ENCODE measurements at regions not wholly inside any gene's neighbourhood (a gene's known extent, or its start where the extent isn't known, plus 50 kb on each side); places are given as distances from the start of the nearest gene placed in this dataset.
A peak's percentile ranks its signal among the peaks of the same experiment; 100 is the strongest.

GRCh38 chr16:64450177-64450576 is 671.7 kb downstream of the CDH11 start:
- H3K36me3 ChIP-seq: no peaks in the 10 kb centered on the region
- H3K27ac ChIP-seq: no peak overlapping the region
- no peak for TF ChIP-seq POLR2A (IDR thresholded peaks at IDR 0.05)
- no peak for TF ChIP-seq CTCF (IDR thresholded peaks at IDR 0.05)
- DNase-seq: no peak
- no peaks in the 10 kb centered on the region for H3K4me1 ChIP-seq
- no peak overlapping the region for H3K4me3 ChIP-seq
- H3K27me3 ChIP-seq: no peaks in the 10 kb centered on the region
- no peaks in the 10 kb centered on the region for H3K9me3 ChIP-seq

- Histone ChIP-seq H3K4me1 (no peaks in the 10 kb centered on the region), H3K4me3 (no peak overlapping the region), H3K36me3 (no peaks in the 10 kb centered on the region), H3K9me3 (no peaks in the 10 kb centered on the region), H3K27me3 (no peaks in the 10 kb centered on the region), H3K27ac (no peak overlapping the region)
- TF ChIP-seq POLR2A (IDR thresholded peaks at IDR 0.05) (no peak), CTCF (IDR thresholded peaks at IDR 0.05) (no peak)
- no peak for DNase-seq
These were observed 672.4 kb downstream of the CDH11 start for GRCh38 chr16:64449506-64449905.

GRCh38 chr16:64445649-64446048 is 676.2 kb downstream of the CDH11 start:
- Histone ChIP-seq H3K27me3 (no peaks in the 10 kb centered on the region), H3K27ac (no peak overlapping the region), H3K36me3 (no peaks in the 10 kb centered on the region), H3K4me1 (no peaks in the 10 kb centered on the region), H3K9me3 (no peaks in the 10 kb centered on the region), H3K4me3 (no peak overlapping the region)
- DNase-seq: no peak
- TF ChIP-seq CTCF (IDR thresholded peaks at IDR 0.05) (no peak), POLR2A (IDR thresholded peaks at IDR 0.05) (no peak)

GRCh38 chr16:64445245-64445644 is 676.6 kb downstream of the CDH11 start:
- H3K4me1 ChIP-seq: no peaks in the 10 kb centered on the region
- no peak overlapping the region for H3K4me3 ChIP-seq
- no peaks in the 10 kb centered on the region for H3K9me3 ChIP-seq
- TF ChIP-seq CTCF (IDR thresholded peaks at IDR 0.05) (no peak), POLR2A (IDR thresholded peaks at IDR 0.05) (no peak)
- H3K27ac ChIP-seq: no peak overlapping the region
- DNase-seq: no peak
- no peaks in the 10 kb centered on the region for H3K36me3 ChIP-seq
- no peaks in the 10 kb centered on the region for H3K27me3 ChIP-seq

GRCh38 chr16:64440421-64440831 is 681.4 kb downstream of the CDH11 start:
- peak overlapping the region in 1 of 4 donors; percentile 4 for H3K27ac ChIP-seq
- H3K4me1 ChIP-seq: no peaks in the 10 kb centered on the region
- DNase-seq: no peak
- H3K36me3 ChIP-seq: no peaks in the 10 kb centered on the region
- no peaks in the 10 kb centered on the region for H3K27me3 ChIP-seq
- H3K9me3 ChIP-seq: no peaks in the 10 kb centered on the region
- H3K4me3 ChIP-seq: no peak overlapping the region
- TF ChIP-seq POLR2A (IDR thresholded peaks at IDR 0.05) (no peak), CTCF (IDR thresholded peaks at IDR 0.05) (no peak)

- Histone ChIP-seq H3K4me1 (no peaks in the 10 kb centered on the region), H3K36me3 (no peaks in the 10 kb centered on the region), H3K4me3 (no peak overlapping the region), H3K27me3 (no peaks in the 10 kb centered on the region), H3K27ac (peak overlapping the region in 1 of 4 donors; percentile 4), H3K9me3 (no peaks in the 10 kb centered on the region)
- TF ChIP-seq POLR2A (IDR thresholded peaks at IDR 0.05) (no peak), CTCF (IDR thresholded peaks at IDR 0.05) (no peak)
- no peak for DNase-seq
These were observed 681.9 kb downstream of the CDH11 start for GRCh38 chr16:64440005-64440404.
